WTC11 (cell line): ENCODE measurements at regions not wholly inside any gene's neighbourhood (a gene's known extent, or its start where the extent isn't known, plus 50 kb on each side); places are given as distances from the start of the nearest gene placed in this dataset.
A peak's percentile ranks its signal among the peaks of the same experiment; 100 is the strongest.

Experiments
- ATAC-seq: fragments of 200-7000 bp; cut with Tn5 transposase; 2 replicates; pipeline ENCODE4 v1.10.0; 2021; ENCODE audit warnings: mild to moderate bottlenecking, moderate library complexity
- CTCF ChIA-PET: fragments of 300-600 bp; sonication (Branson Sonifier 250); formaldehyde crosslinking; loops from one replicate; lab custom pipeline; 2021; ENCODE audit warnings: antibody characterized with exemption; lab: Charles Lee
- POLR2A ChIA-PET: fragments of 350-600 bp; sonication (Branson Sonifier 250); formaldehyde crosslinking; loops from one replicate; lab custom pipeline; 2021; ENCODE audit warnings: antibody characterized with exemption; lab: Charles Lee
- DNase-seq: peaks from one replicate; pipeline ENCODE4 v3.0.0; 2021; ENCODE audit warnings: low spot score
- H3K27ac Mint-ChIP-seq: 2 replicates; pipeline ENCODE4 v1.8.0; 2021; ENCODE audit warnings: mixed read lengths
- H3K27me3 Mint-ChIP-seq: 2 replicates; pipeline ENCODE4 v1.8.0; 2021; ENCODE audit warnings: low read depth, mild to moderate bottlenecking, moderate library complexity, mixed read lengths
- H3K36me3 Mint-ChIP-seq: 2 replicates; pipeline ENCODE4 v1.8.0; 2021; ENCODE audit warnings: mixed read lengths
- H3K4me1 Mint-ChIP-seq: 2 replicates; pipeline ENCODE4 v1.8.0; 2022; ENCODE audit warnings: mixed read lengths
- H3K4me3 Mint-ChIP-seq: 2 replicates; pipeline ENCODE4 v1.8.0; 2021; ENCODE audit warnings: mild to moderate bottlenecking, moderate library complexity, mixed read lengths
- H3K9me3 Mint-ChIP-seq: 2 replicates; pipeline ENCODE4 v1.8.0; 2021; ENCODE audit warnings: mixed read lengths
- AFF4 ChIP-seq: sonication (generic); formaldehyde crosslinking; IDR thresholded peaks from 2 replicates; pipeline ENCODE4 v1.8.1; 2023; ENCODE audit warnings: mild to moderate bottlenecking, missing genetic modification reagents, borderline replicate concordance
- ATF1 ChIP-seq: sonication (generic); formaldehyde crosslinking; IDR thresholded peaks from 2 replicates; pipeline ENCODE4 v1.8.1; 2023; ENCODE audit warnings: mild to moderate bottlenecking, moderate library complexity, missing genetic modification reagents
- E2F1 ChIP-seq: sonication (generic); formaldehyde crosslinking; IDR thresholded peaks from 2 replicates; pipeline ENCODE4 v1.8.0; 2022; ENCODE audit warnings: mild to moderate bottlenecking, missing genetic modification reagents
- ETV6 ChIP-seq: sonication (generic); formaldehyde crosslinking; IDR thresholded peaks from 2 replicates; pipeline ENCODE4 v1.8.1; 2022; ENCODE audit warnings: mild to moderate bottlenecking, missing genetic modification reagents
- IRF1 ChIP-seq: sonication (generic); formaldehyde crosslinking; IDR thresholded peaks from 2 replicates; pipeline ENCODE4 v1.8.0; 2023; ENCODE audit warnings: missing genetic modification reagents
- IRF2 ChIP-seq: sonication (generic); formaldehyde crosslinking; IDR thresholded peaks from 2 replicates; pipeline ENCODE4 v1.8.0; 2022; ENCODE audit warnings: low read depth, missing genetic modification reagents, borderline replicate concordance
- NFE2L1 ChIP-seq: sonication (generic); formaldehyde crosslinking; IDR thresholded peaks from 2 replicates; pipeline ENCODE4 v1.8.1; 2023; ENCODE audit warnings: missing genetic modification reagents
- PRDM15 ChIP-seq: sonication (generic); formaldehyde crosslinking; IDR thresholded peaks from 2 replicates; pipeline ENCODE4 v1.8.0; 2022; ENCODE audit warnings: missing genetic modification reagents
- RORB ChIP-seq: fragments of 250-450 bp; sonication (Bioruptor Pico); IDR thresholded peaks from 2 replicates; pipeline ENCODE4 v1.9.0; 2021; ENCODE audit warnings: mild to moderate bottlenecking
- SMAD3 ChIP-seq: sonication (generic); formaldehyde crosslinking; IDR thresholded peaks from 2 replicates; pipeline ENCODE4 v1.8.0; 2022; ENCODE audit warnings: missing genetic modification reagents, mild to moderate bottlenecking, borderline replicate concordance
- SP1 ChIP-seq: sonication (generic); formaldehyde crosslinking; conservative IDR thresholded peaks from 2 replicates; pipeline ENCODE4 v1.8.1; 2022; ENCODE audit warnings: missing genetic modification reagents
- TCF7 ChIP-seq: sonication (generic); formaldehyde crosslinking; IDR thresholded peaks from 2 replicates; pipeline ENCODE4 v1.8.0; 2022; ENCODE audit warnings: mild to moderate bottlenecking, low read depth, missing genetic modification reagents, moderate library complexity
- TEAD4 ChIP-seq: sonication (generic); formaldehyde crosslinking; IDR thresholded peaks from 2 replicates; pipeline ENCODE4 v1.8.0; 2022; ENCODE audit warnings: mild to moderate bottlenecking, missing genetic modification reagents
- USF2 ChIP-seq: sonication (generic); formaldehyde crosslinking; IDR thresholded peaks from 2 replicates; pipeline ENCODE4 v1.8.1; 2023; ENCODE audit warnings: mild to moderate bottlenecking, missing genetic modification reagents, moderate library complexity
- ZNF121 ChIP-seq: sonication (generic); formaldehyde crosslinking; IDR thresholded peaks from 2 replicates; pipeline ENCODE4 v1.8.0; 2023; ENCODE audit warnings: missing genetic modification reagents
- ZNF232 ChIP-seq: sonication (generic); formaldehyde crosslinking; IDR thresholded peaks from 2 replicates; pipeline ENCODE4 v1.8.0; 2022; ENCODE audit warnings: mild to moderate bottlenecking, missing genetic modification reagents
- TF ChIP-seq, protein P1 (sequence below): fragments of 250-450 bp; sonication (Bioruptor Pico); IDR thresholded peaks from 2 replicates; pipeline ENCODE4 v2.1.2; 2022; ENCODE audit warnings: mild to moderate bottlenecking, moderate library complexity
- TF ChIP-seq, protein P2 (sequence below): fragments of 200-600 bp; IDR thresholded peaks from 2 replicates; pipeline ENCODE4 v1.8.0; 2022; ENCODE audit warnings: antibody characterized with exemption

- CTCF ChIA-PET = interaction anchor here (0.8 to 2.2 kb wide), 14 partner anchors 8 to 639 kb away, joined by 3 to 10 read pairs (median 4); partner anchors contain the start of gene MGMT
- DNase-seq (no peak), ATAC-seq (no peak)
- Mint-ChIP-seq H3K4me1 (peaks cover 40% of the 10 kb centered on the region), H3K36me3 (no peaks in the 10 kb centered on the region), H3K9me3 (no peaks in the 10 kb centered on the region), H3K27ac (no peak overlapping the region), H3K27me3 (no peaks in the 10 kb centered on the region), H3K4me3 (no peak overlapping the region)
- POLR2A ChIA-PET = no interaction called here
- TF ChIP-seq TEAD4 (CRISPR knock-in tag) (no peak), IRF1 (CRISPR knock-in tag) (no peak), ETV6 (CRISPR knock-in tag) (no peak), USF2 (CRISPR knock-in tag) (no peak), AFF4 (CRISPR knock-in tag) (no peak), ATF1 (no peak)
These were observed 135.7 kb upstream of the MGMT start for GRCh38 chr10:129331207-129331838.

DNA sequence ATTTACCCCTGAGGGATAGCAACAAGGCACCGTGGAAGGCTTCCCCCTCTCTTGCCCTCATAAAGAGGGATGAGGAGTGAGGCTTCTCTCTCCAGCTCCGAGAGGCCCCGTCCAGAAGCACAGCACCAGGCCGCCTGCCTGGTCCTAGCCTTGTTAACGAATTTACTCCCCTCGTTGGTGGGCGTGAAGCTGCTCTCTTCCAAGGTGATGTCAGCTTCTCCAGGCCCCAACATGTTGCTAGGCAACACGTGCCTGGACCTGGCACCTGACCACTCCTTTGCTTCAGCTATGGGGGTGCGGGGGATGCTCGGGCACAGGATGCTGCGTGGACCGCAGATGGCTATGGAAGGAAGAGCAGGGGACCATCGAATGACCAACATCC lies 135.2 kb upstream of the MGMT start:
- ChIA-PET CTCF (interaction anchor here (0.8 to 2.2 kb wide), 18 partner anchors 9 to 984 kb away, joined by 3 to 10 read pairs (median 4); partner anchors contain the start of gene MGMT), POLR2A (no interaction called here)
- Mint-ChIP-seq H3K9me3 (no peaks in the 10 kb centered on the region), H3K36me3 (no peaks in the 10 kb centered on the region), H3K4me1 (peaks cover 40% of the 10 kb centered on the region), H3K27me3 (no peaks in the 10 kb centered on the region), H3K4me3 (no peak overlapping the region), H3K27ac (no peak overlapping the region)
- ATAC-seq (no peak), DNase-seq (no peak)
- TF ChIP-seq RORB (CRISPR knock-in tag) (no peak), E2F1 (CRISPR knock-in tag) (no peak)

DNA sequence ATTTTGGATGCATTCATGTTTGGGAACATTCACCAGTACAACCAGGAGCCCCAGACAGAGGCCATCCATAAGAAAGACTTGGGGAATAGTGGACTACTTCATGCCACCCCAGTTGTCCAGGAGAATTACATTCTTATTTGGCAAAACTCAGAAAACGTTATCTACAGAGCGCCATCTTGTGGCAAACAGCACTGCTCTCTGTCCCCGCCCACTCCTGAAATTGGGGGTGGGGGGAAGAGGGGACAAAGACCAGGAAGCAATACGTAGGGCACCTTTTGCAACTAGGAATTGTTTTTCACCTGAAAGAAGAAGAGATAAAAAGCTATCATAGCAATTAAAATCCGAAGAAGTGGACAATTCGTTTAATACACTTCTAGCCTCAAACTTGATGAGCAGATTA lies 134.6 kb upstream of the MGMT start:
- Mint-ChIP-seq H3K27ac (peak overlapping the region; percentile 2; the same call in 1 of the 2 replicates), H3K4me3 (no peak overlapping the region)
- CTCF ChIA-PET = interaction anchor here (0.8 to 2.2 kb wide), 17 partner anchors 10 to 984 kb away, joined by 3 to 10 read pairs (median 4); partner anchors contain the start of gene MGMT
- TF ChIP-seq SP1 (CRISPR knock-in tag) = peak; percentile 79
- no peak for TF ChIP-seq IRF2
- TF ChIP-seq ZNF232 (CRISPR knock-in tag) = no peak
- TF ChIP-seq PRDM15 = no peak
- TF ChIP-seq ZNF121 (CRISPR knock-in tag) = no peak
- no peak for TF ChIP-seq NFE2L1 (CRISPR knock-in tag)
- TF ChIP-seq, protein P1, sequence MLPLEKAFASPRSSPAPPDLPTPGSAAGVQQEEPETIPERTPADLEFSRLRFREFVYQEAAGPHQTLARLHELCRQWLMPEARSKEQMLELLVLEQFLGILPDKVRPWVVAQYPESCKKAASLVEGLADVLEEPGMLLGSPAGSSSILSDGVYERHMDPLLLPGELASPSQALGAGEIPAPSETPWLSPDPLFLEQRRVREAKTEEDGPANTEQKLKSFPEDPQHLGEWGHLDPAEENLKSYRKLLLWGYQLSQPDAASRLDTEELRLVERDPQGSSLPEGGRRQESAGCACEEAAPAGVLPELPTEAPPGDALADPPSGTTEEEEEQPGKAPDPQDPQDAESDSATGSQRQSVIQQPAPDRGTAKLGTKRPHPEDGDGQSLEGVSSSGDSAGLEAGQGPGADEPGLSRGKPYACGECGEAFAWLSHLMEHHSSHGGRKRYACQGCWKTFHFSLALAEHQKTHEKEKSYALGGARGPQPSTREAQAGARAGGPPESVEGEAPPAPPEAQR (CRISPR knock-in tag) = no peak
- 0 out of 2 replicates have a peak, but pooled peaks have one; percentile 53 for TF ChIP-seq ETV6 (CRISPR knock-in tag)
- no peak for TF ChIP-seq TCF7
- TF ChIP-seq, protein P2, sequence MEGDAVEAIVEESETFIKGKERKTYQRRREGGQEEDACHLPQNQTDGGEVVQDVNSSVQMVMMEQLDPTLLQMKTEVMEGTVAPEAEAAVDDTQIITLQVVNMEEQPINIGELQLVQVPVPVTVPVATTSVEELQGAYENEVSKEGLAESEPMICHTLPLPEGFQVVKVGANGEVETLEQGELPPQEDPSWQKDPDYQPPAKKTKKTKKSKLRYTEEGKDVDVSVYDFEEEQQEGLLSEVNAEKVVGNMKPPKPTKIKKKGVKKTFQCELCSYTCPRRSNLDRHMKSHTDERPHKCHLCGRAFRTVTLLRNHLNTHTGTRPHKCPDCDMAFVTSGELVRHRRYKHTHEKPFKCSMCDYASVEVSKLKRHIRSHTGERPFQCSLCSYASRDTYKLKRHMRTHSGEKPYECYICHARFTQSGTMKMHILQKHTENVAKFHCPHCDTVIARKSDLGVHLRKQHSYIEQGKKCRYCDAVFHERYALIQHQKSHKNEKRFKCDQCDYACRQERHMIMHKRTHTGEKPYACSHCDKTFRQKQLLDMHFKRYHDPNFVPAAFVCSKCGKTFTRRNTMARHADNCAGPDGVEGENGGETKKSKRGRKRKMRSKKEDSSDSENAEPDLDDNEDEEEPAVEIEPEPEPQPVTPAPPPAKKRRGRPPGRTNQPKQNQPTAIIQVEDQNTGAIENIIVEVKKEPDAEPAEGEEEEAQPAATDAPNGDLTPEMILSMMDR = 0 out of 2 replicates have a peak, but pooled peaks have one; percentile 28
- no peak for TF ChIP-seq SMAD3

More for the DNA sequence above, 134.6 kb upstream of the MGMT start:
- Mint-ChIP-seq H3K36me3 (no peaks in the 10 kb centered on the region), H3K27me3 (no peaks in the 10 kb centered on the region), H3K9me3 (no peaks in the 10 kb centered on the region), H3K4me1 (peaks cover 40% of the 10 kb centered on the region)
- ATAC-seq = peak; percentile 89
- peak; percentile 68 for DNase-seq
- POLR2A ChIA-PET = no interaction called here
